Vagina (tissue), 2 donors: ENCODE measurements at regions not wholly inside any gene's neighbourhood (a gene's known extent, or its start where the extent isn't known, plus 50 kb on each side); places are given as distances from the start of the nearest gene placed in this dataset.

Experiments
- DNase-seq, 2 donors: peaks; one replicate each; pipeline ENCODE4 v3.0.0-alpha.2; 2017; ENCODE audit errors: extremely low spot score in 2 of 2
- H3K27ac ChIP-seq: fragments of 200-600 bp; sonication (generic); one replicate; pipeline ENCODE4 v1.5.1; 2019
- H3K27me3 ChIP-seq: fragments of 200-600 bp; sonication (generic); one replicate; pipeline ENCODE4 v1.5.1; 2019
- H3K36me3 ChIP-seq, 2 donors: fragments of 200-600 bp; sonication (generic); one replicate each; pipeline ENCODE4 v1.5.1; 2017 to 2019
- H3K4me1 ChIP-seq: fragments of 200-600 bp; sonication (generic); one replicate; pipeline ENCODE4 v1.5.1; 2019
- H3K4me3 ChIP-seq, 2 donors: fragments of 200-600 bp; sonication (generic); 1 replicate in 1 of 2; 2 replicates in 1 of 2; pipeline ENCODE4 v1.5.1; 2016 to 2019
- H3K9me3 ChIP-seq: fragments of 200-600 bp; sonication (generic); one replicate; pipeline ENCODE4 v1.5.1; 2019
- POLR2A ChIP-seq, 2 donors: fragments of 450-650 bp; IDR thresholded peaks; one replicate each; pipeline ENCODE4 v1.6.1; 2017; ENCODE audit warnings: antibody characterized with exemption in 2 of 2, mild to moderate bottlenecking in 2 of 2, moderate library complexity in 2 of 2
- POLR2AphosphoS5 ChIP-seq, 2 donors: sonication (generic); formaldehyde crosslinking; IDR thresholded peaks; one replicate each; pipeline ENCODE4 v1.9.0; 2017; ENCODE audit warnings: antibody characterized with exemption in 2 of 2, mild to moderate bottlenecking in 2 of 2, low read depth in 1 of 2; ENCODE audit not compliant: insufficient read depth in 1 of 2
- intact Hi-C: fragments of 100-400 bp; cut with DNase I; formaldehyde crosslinking; loops from one replicate; pipeline ENCODE4 v1.15.1; 2023
- TF ChIP-seq, protein P1 (sequence below), 3 experiments: fragments of 450-650 bp in 2 of 3; fragments of 200-600 bp in 1 of 3; sonication (generic) in 1 of 3; IDR thresholded peaks; one replicate each; pipeline ENCODE4 v1.5.1; 2017 to 2019; ENCODE audit warnings: antibody characterized with exemption in 3 of 3, mild to moderate bottlenecking in 2 of 3, moderate library complexity in 2 of 3

DNA sequence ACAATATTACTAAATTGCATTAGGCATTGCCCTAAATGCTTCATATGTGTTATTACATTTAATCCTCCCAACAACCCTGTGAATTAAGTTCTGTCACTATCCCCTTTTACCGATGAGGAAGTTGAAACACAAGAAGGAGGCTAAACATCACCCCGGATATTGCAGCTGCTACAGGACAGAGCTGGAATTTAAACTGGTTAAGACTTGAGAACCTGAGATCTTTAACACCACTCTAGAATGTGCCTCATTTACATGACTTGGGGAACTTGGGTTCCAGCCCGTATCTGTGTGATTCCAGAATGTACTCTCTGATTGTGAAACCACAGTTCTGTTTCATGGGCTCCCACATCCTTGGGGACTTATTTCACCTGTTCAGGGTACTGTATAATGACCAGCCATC, 165.1 kb upstream of the PPARGC1A start:
- no peak overlapping the region for H3K27ac ChIP-seq
- H3K9me3 ChIP-seq = no peaks in the 10 kb centered on the region
- TF ChIP-seq, protein P1, sequence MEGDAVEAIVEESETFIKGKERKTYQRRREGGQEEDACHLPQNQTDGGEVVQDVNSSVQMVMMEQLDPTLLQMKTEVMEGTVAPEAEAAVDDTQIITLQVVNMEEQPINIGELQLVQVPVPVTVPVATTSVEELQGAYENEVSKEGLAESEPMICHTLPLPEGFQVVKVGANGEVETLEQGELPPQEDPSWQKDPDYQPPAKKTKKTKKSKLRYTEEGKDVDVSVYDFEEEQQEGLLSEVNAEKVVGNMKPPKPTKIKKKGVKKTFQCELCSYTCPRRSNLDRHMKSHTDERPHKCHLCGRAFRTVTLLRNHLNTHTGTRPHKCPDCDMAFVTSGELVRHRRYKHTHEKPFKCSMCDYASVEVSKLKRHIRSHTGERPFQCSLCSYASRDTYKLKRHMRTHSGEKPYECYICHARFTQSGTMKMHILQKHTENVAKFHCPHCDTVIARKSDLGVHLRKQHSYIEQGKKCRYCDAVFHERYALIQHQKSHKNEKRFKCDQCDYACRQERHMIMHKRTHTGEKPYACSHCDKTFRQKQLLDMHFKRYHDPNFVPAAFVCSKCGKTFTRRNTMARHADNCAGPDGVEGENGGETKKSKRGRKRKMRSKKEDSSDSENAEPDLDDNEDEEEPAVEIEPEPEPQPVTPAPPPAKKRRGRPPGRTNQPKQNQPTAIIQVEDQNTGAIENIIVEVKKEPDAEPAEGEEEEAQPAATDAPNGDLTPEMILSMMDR (IDR thresholded peaks at IDR 0.05) = no peak
- no peak for TF ChIP-seq POLR2AphosphoS5 (IDR thresholded peaks at IDR 0.05; ENCODE audit: insufficient read depth in 1 of 2, low read depth in 1 of 2)
- no peak for TF ChIP-seq POLR2A (IDR thresholded peaks at IDR 0.05)
- DNase-seq = no peak
- no peaks in the 10 kb centered on the region for H3K4me1 ChIP-seq
- H3K36me3 ChIP-seq = no peaks in the 10 kb centered on the region
- intact Hi-C loops = no loop called here
- H3K4me3 ChIP-seq = no peak overlapping the region
- H3K27me3 ChIP-seq = no peaks in the 10 kb centered on the region

DNA sequence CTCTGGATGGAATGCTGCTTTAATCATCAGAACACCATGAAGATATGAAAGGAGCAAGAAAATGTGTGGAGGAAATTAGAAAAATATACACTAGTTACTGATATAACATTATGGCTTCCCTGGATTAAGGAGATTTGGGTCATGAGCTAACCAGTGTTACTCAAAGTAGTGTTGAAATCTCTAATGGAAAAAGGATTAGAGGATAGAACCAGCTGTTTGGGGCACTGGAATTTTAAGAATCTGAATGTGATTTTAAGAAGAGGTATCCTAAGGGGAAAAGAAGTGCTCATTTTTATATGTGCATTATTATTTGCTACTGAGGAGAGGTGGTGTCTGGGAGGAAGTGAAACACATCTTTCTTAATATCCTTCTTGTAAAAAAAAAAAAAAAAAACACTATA, 164.1 kb upstream of the PPARGC1A start:
- no peak for DNase-seq
- H3K4me1 ChIP-seq = no peaks in the 10 kb centered on the region
- TF ChIP-seq, protein P1 (IDR thresholded peaks at IDR 0.05) = no peak
- no peak for TF ChIP-seq POLR2AphosphoS5 (IDR thresholded peaks at IDR 0.05; ENCODE audit: insufficient read depth in 1 of 2, low read depth in 1 of 2)
- no peak for TF ChIP-seq POLR2A (IDR thresholded peaks at IDR 0.05)
- no peak overlapping the region for H3K4me3 ChIP-seq
- intact Hi-C loops = no loop called here
- no peaks in the 10 kb centered on the region for H3K9me3 ChIP-seq
- no peak overlapping the region for H3K27ac ChIP-seq
- H3K36me3 ChIP-seq = no peaks in the 10 kb centered on the region
- H3K27me3 ChIP-seq = no peaks in the 10 kb centered on the region

DNA sequence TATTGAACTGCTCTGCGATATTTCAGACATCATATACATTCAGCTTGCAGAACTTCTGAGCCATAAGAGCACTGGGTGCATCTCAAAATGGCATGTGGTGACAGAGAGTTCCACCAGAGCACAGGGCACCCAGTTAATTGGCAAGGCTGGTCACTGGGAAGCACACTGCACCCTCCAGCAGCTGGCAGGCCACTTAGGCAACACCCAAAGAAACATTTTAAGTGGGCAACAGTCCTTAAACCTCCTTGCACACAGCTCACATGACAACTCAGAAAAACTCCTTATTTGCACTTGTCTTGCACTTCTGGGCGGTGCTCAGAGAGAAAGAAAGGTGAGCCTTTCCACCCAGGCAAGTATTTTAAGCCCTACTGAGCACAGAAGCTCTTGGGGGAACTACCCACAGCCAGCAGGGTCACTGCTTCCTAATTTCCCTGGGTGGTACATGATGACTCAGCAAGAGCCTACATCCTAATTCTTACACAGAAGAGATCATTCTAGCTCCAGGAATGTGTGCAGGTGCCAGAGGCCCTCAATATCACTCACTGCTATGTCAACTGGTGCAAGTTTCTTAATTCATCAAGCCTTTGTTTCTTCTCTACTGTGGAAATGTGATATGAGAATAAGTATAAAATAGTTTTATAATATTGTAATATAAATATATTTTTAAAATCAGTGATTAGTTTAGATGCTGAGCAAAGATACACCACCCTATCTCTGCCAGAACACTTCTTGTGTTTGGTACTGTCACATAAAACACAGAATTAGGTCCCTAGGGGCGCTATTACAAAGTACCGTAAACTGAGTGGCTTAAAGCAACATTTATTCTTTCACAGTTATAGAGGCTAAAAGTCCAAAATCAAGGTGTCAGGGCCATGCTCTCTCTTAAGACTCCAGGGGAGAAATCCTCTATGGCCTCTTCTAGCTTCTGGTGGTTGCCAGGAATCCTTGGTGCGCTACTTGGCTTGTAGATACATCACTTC, 155.1 kb upstream of the PPARGC1A start:
- Histone ChIP-seq H3K4me1 (no peaks in the 10 kb centered on the region), H3K36me3 (no peaks in the 10 kb centered on the region), H3K9me3 (no peaks in the 10 kb centered on the region), H3K27me3 (no peaks in the 10 kb centered on the region), H3K4me3 (no peak overlapping the region), H3K27ac (no peak overlapping the region)
- TF ChIP-seq POLR2AphosphoS5 (IDR thresholded peaks at IDR 0.05; ENCODE audit: insufficient read depth in 1 of 2, low read depth in 1 of 2) = no peak
- TF ChIP-seq, protein P1 (IDR thresholded peaks at IDR 0.05) = no peak
- no peak for TF ChIP-seq POLR2A (IDR thresholded peaks at IDR 0.05)
- DNase-seq = no peak
- intact Hi-C loops = no loop called here

DNA sequence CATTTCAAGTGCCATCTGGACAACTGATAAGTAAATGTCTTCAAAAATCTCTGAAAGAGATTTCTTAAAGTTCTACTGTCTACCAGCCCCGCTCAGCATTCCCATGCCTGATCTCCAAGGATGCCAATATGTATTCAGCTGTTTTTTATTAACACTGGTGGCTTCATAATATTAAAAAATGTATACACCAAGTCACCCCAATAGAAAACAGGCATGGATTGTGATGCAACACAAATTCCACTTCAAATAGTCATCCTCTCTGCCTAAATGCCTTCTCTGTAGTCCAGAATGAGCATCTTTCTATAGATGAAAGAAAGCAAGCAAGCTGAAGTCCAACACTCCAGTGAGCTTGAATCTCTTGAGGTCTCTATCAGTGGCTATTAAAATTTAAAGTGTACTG, 152.2 kb upstream of the PPARGC1A start:
- no peaks in the 10 kb centered on the region for H3K4me1 ChIP-seq
- no peak overlapping the region for H3K27ac ChIP-seq
- intact Hi-C loops = no loop called here
- H3K4me3 ChIP-seq = no peak overlapping the region
- no peaks in the 10 kb centered on the region for H3K9me3 ChIP-seq
- no peaks in the 10 kb centered on the region for H3K36me3 ChIP-seq
- TF ChIP-seq POLR2A (IDR thresholded peaks at IDR 0.05) (no peak), POLR2AphosphoS5 (IDR thresholded peaks at IDR 0.05; ENCODE audit: insufficient read depth in 1 of 2, low read depth in 1 of 2) (no peak)
- TF ChIP-seq, protein P1 (IDR thresholded peaks at IDR 0.05) = no peak
- H3K27me3 ChIP-seq = no peaks in the 10 kb centered on the region
- no peak for DNase-seq

DNA sequence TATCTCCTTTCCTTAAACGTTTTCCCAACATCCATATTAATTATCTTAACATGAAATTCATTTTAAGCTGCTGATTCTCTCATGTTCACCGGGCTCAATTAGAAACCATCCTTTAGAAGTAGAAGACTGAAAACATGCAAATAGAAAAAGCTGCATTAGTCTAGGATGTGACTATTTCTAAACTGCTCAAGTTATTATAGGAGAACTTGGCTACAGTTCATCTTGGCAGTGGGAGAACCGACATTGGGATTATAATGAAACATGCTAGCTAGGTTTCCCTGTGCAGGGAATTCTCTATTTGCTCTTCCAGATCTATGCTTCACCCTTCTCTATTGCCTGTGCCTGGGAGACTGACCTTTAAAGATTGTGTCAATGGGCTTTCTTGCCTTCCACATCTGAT, 151.0 kb upstream of the PPARGC1A start:
- Histone ChIP-seq H3K4me1 (no peaks in the 10 kb centered on the region), H3K27ac (no peak overlapping the region), H3K27me3 (no peaks in the 10 kb centered on the region), H3K36me3 (no peaks in the 10 kb centered on the region), H3K4me3 (no peak overlapping the region), H3K9me3 (no peaks in the 10 kb centered on the region)
- intact Hi-C loops = no loop called here
- DNase-seq = no peak
- no peak for TF ChIP-seq POLR2AphosphoS5 (IDR thresholded peaks at IDR 0.05; ENCODE audit: insufficient read depth in 1 of 2, low read depth in 1 of 2)
- TF ChIP-seq, protein P1 (IDR thresholded peaks at IDR 0.05) = no peak
- no peak for TF ChIP-seq POLR2A (IDR thresholded peaks at IDR 0.05)
